Ishikawa (cell line): ENCODE measurements at regions not wholly inside any gene's neighbourhood (a gene's known extent, or its start where the extent isn't known, plus 50 kb on each side); places are given as distances from the start of the nearest gene placed in this dataset.

ENCODE experiments used
- CEBPB ChIP-seq: IDR thresholded peaks from 2 replicates; pipeline ENCODE4 v1.6.1; 2012
- CREB1 ChIP-seq: IDR thresholded peaks from 2 replicates; pipeline ENCODE4 v1.6.1; 2012; ENCODE audit warnings: low read depth
- EGR1 ChIP-seq: IDR thresholded peaks from 2 replicates; pipeline ENCODE4 v1.6.1; 2012
- EP300 ChIP-seq: IDR thresholded peaks from 2 replicates; pipeline ENCODE4 v1.6.1; 2012; ENCODE audit warnings: borderline replicate concordance
- FOXM1 ChIP-seq: IDR thresholded peaks from 2 replicates; pipeline ENCODE4 v1.6.1; 2012; ENCODE audit warnings: low read depth, borderline replicate concordance
- MAX ChIP-seq: IDR thresholded peaks from 2 replicates; pipeline ENCODE4 v1.6.1; 2012
- NFIC ChIP-seq: IDR thresholded peaks from 2 replicates; pipeline ENCODE4 v1.6.1; 2012
- RAD21 ChIP-seq: IDR thresholded peaks from 2 replicates; pipeline ENCODE4 v1.6.1; 2012; ENCODE audit warnings: low read depth
- TAF1 ChIP-seq: IDR thresholded peaks from 2 replicates; pipeline ENCODE4 v1.6.1; 2012; ENCODE audit warnings: low read depth, mild to moderate bottlenecking
- TCF12 ChIP-seq: IDR thresholded peaks from 2 replicates; pipeline ENCODE4 v1.6.1; 2012; ENCODE audit warnings: low read depth
- TEAD4 ChIP-seq: IDR thresholded peaks from 2 replicates; pipeline ENCODE4 v1.6.1; 2012
- USF1 ChIP-seq: IDR thresholded peaks from 2 replicates; pipeline ENCODE4 v1.6.1; 2012
- YY1 ChIP-seq: IDR thresholded peaks from 2 replicates; pipeline ENCODE4 v1.6.1; 2012; ENCODE audit warnings: low read depth
- ZBTB7A ChIP-seq: IDR thresholded peaks from 2 replicates; pipeline ENCODE4 v1.6.1; 2012; ENCODE audit warnings: low read depth
- TF ChIP-seq, protein P1 (sequence below): IDR thresholded peaks from 2 replicates; pipeline ENCODE4 v1.6.1; 2012; ENCODE audit warnings: low read depth, mild to moderate bottlenecking

DNA sequence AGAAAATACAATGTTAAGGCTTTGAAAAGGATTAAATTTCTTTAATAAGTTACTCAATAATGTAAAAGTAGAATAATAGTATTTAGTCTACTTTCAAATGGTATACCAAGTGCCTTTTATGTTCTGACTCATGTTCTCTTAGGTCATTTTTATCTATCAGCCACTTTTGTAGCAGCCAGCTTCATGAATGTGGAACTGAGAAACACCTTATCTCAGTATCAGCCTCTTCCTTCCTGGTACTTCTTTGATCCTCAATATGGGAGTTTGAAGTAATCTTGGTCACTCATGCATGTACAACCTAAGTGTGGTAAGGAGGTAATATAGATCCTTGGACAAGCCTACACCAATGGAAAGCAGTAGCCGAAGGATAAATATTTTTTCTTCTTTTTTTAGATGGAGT is 180.4 kb upstream of the NRXN1 start:
- TF ChIP-seq FOXM1 (no peak), CREB1 (no peak)

- TF ChIP-seq EGR1: no peak
- TF ChIP-seq TEAD4: no peak
- no peak for TF ChIP-seq FOXM1
- TF ChIP-seq EP300: no peak
- no peak for TF ChIP-seq ZBTB7A
- TF ChIP-seq USF1: no peak
- TF ChIP-seq, protein P1, sequence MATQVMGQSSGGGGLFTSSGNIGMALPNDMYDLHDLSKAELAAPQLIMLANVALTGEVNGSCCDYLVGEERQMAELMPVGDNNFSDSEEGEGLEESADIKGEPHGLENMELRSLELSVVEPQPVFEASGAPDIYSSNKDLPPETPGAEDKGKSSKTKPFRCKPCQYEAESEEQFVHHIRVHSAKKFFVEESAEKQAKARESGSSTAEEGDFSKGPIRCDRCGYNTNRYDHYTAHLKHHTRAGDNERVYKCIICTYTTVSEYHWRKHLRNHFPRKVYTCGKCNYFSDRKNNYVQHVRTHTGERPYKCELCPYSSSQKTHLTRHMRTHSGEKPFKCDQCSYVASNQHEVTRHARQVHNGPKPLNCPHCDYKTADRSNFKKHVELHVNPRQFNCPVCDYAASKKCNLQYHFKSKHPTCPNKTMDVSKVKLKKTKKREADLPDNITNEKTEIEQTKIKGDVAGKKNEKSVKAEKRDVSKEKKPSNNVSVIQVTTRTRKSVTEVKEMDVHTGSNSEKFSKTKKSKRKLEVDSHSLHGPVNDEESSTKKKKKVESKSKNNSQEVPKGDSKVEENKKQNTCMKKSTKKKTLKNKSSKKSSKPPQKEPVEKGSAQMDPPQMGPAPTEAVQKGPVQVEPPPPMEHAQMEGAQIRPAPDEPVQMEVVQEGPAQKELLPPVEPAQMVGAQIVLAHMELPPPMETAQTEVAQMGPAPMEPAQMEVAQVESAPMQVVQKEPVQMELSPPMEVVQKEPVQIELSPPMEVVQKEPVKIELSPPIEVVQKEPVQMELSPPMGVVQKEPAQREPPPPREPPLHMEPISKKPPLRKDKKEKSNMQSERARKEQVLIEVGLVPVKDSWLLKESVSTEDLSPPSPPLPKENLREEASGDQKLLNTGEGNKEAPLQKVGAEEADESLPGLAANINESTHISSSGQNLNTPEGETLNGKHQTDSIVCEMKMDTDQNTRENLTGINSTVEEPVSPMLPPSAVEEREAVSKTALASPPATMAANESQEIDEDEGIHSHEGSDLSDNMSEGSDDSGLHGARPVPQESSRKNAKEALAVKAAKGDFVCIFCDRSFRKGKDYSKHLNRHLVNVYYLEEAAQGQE: no peak
- no peak for TF ChIP-seq MAX
- TF ChIP-seq RAD21: no peak
Measured at GRCh38 chr2:51208521-51208920, 176.6 kb upstream of the NRXN1 start.

GRCh38 chr2:51201295-51201694 is 169.4 kb upstream of the NRXN1 start:
- TF ChIP-seq ZBTB7A (no peak), CEBPB (no peak), CREB1 (no peak), MAX (no peak), USF1 (no peak), TAF1 (no peak), YY1 (no peak), TCF12 (no peak), TEAD4 (no peak), EP300 (no peak), NFIC (no peak), EGR1 (no peak), FOXM1 (no peak), RAD21 (no peak)
- TF ChIP-seq, protein P1: no peak

DNA sequence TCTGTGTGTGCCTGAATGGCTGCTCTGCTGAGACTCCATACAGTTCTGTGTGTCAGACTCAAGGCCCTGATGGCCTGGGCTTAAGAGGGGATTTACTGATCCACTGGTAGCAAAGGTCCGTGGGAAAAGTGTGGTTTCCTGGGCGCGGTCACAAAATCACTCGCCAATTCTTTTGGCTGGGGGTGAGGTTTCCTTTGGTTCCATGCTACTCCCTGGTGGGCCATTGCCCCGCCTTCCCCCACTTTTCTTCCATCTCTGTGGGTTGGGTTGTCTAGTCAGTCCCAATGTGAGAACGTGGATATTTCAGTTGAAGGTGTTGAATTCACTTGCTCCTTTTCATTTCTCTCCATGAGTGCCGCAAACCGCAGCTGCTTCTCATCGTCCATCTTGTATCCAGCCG is 162.7 kb upstream of the NRXN1 start:
- TF ChIP-seq TAF1 (no peak), EGR1 (no peak), MAX (no peak), CEBPB (no peak), NFIC (no peak), RAD21 (no peak), TCF12 (no peak), CREB1 (no peak), TEAD4 (no peak), USF1 (no peak), YY1 (no peak), FOXM1 (no peak), EP300 (no peak), ZBTB7A (no peak)
- TF ChIP-seq, protein P1: no peak
